Parathyroid adenoma (tissue), 2 donors: ENCODE measurements at regions not wholly inside any gene's neighbourhood (a gene's known extent, or its start where the extent isn't known, plus 50 kb on each side); places are given as distances from the start of the nearest gene placed in this dataset.

Experiments
- H2AFZ ChIP-seq: fragments of 300-600 bp; sonication (generic); one replicate; pipeline ENCODE4 v1.7.0; 2017; ENCODE audit warnings: antibody characterized with exemption, mild to moderate bottlenecking
- H3K27ac ChIP-seq: fragments of 300-600 bp; sonication (generic); one replicate; pipeline ENCODE4 v1.7.0; 2017
- H3K27me3 ChIP-seq: fragments of 300-600 bp; sonication (generic); one replicate; pipeline ENCODE4 v1.7.0; 2017; ENCODE audit warnings: low read length; ENCODE audit not compliant: control insufficient read depth, insufficient read depth
- H3K36me3 ChIP-seq: fragments of 300-600 bp; sonication (generic); one replicate; pipeline ENCODE4 v1.7.0; 2017; ENCODE audit warnings: low read length; ENCODE audit not compliant: control insufficient read depth, insufficient read depth
- H3K4me1 ChIP-seq: fragments of 300-600 bp; sonication (generic); one replicate; pipeline ENCODE4 v1.7.0; 2017; ENCODE audit warnings: control low read depth
- H3K4me2 ChIP-seq: fragments of 300-600 bp; sonication (generic); one replicate; pipeline ENCODE4 v1.7.0; 2017; ENCODE audit warnings: low read length
- H3K4me3 ChIP-seq: fragments of 300-600 bp; sonication (generic); one replicate; pipeline ENCODE4 v1.7.0; 2017; ENCODE audit warnings: low read depth, low read length
- H3K79me2 ChIP-seq: fragments of 300-600 bp; sonication (generic); one replicate; pipeline ENCODE4 v1.7.0; 2017; ENCODE audit warnings: control low read depth
- H3K9ac ChIP-seq: fragments of 300-600 bp; sonication (generic); one replicate; pipeline ENCODE4 v1.7.0; 2017; ENCODE audit warnings: mild to moderate bottlenecking
- H3K9me3 ChIP-seq: fragments of 300-600 bp; sonication (generic); one replicate; pipeline ENCODE4 v1.7.0; 2017; ENCODE audit warnings: low read length; ENCODE audit not compliant: control insufficient read depth
- CTCF ChIP-seq: fragments of 300-600 bp; sonication (generic); IDR thresholded peaks from one replicate; pipeline ENCODE4 v1.7.0; 2017; ENCODE audit warnings: antibody characterized with exemption, mild to moderate bottlenecking
- donor health status: primary hyperparathyroidism.

DNA sequence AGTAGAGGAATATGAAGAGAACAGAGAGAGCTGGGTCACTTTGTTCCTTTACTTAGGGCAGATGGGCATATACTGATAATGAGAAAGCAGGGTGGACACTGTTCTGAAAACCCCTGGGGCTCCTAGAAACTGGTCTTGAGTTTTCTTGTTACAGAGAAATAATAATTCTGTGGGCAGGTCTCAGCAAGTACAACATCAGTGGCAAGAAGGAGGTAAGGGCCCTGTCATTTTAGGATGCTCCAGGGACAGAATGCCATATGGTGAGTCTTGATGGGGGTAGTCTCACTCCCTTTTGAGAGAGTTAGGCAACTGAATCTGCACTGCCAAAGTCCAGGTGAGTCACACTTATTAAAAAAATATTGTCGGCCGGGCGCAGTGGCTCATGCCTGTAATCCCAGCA lies 102.3 kb downstream of the KCNJ2 start:
- no peak for TF ChIP-seq CTCF
- Histone ChIP-seq H3K4me3 (no peak overlapping the region), H2AFZ (peak overlapping the region; percentile 40), H3K4me2 (no peak overlapping the region), H3K27me3 (no peaks in the 10 kb centered on the region), H3K27ac (no peak overlapping the region), H3K4me1 (no peaks in the 10 kb centered on the region), H3K9ac (no peak overlapping the region), H3K9me3 (no peaks in the 10 kb centered on the region), H3K79me2 (no peaks in the 10 kb centered on the region), H3K36me3 (no peaks in the 10 kb centered on the region)

DNA sequence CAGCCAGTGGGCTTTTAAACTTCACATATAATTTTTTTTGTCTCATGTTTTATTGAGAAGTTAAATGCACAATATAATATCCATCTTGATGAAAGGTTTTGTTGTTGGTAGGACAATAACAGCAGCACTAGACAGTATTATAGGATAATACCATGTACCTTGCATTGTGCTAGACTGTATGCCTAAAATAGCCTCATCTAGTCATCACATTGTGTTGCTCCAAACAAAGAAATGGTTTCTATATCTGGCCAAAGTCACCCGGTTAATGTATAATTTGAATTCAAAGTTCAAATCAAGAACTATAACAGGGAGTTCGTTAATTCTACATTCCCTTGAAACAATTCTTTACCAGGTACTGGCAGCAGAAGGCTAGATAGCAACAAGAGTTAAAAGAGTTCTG lies 104.9 kb downstream of the KCNJ2 start:
- Histone ChIP-seq H3K4me2 (no peak overlapping the region), H3K27ac (no peak overlapping the region), H2AFZ (peak overlapping the region; percentile 8), H3K4me3 (no peak overlapping the region), H3K27me3 (no peaks in the 10 kb centered on the region), H3K4me1 (peaks cover 6% of the 10 kb centered on the region), H3K36me3 (no peaks in the 10 kb centered on the region), H3K9me3 (no peaks in the 10 kb centered on the region), H3K9ac (no peak overlapping the region), H3K79me2 (no peaks in the 10 kb centered on the region)
- no peak for TF ChIP-seq CTCF

DNA sequence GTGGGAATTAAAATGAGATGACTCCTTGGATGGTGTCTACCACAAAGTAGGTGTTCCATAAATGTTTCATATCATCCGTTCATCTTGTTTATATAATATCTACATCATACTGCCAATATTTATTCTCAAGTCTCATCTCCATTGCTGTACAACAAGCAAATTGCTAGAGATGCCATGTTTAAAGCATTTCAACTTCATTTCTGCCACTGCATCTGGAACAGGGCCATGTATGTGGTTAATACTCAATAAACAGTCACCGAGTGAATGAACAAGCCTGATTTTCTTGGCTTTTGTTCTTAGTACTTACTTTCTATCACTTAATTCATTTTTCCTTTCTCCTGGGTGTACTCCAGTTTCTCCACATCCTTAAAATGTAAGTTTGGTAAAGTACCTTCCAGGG lies 107.6 kb downstream of the KCNJ2 start:
- peaks cover 18% of the 10 kb centered on the region for H3K4me1 ChIP-seq
- H3K9me3 ChIP-seq = no peaks in the 10 kb centered on the region
- H3K4me3 ChIP-seq = no peak overlapping the region
- H3K79me2 ChIP-seq = no peaks in the 10 kb centered on the region
- no peak for TF ChIP-seq CTCF
- H3K27me3 ChIP-seq = no peaks in the 10 kb centered on the region
- H3K4me2 ChIP-seq = no peak overlapping the region
- no peaks in the 10 kb centered on the region for H3K36me3 ChIP-seq
- H2AFZ ChIP-seq = peak overlapping the region; percentile 47
- H3K27ac ChIP-seq = no peak overlapping the region
- no peak overlapping the region for H3K9ac ChIP-seq

GRCh38 chr17:70278844-70279462 lies 109.6 kb downstream of the KCNJ2 start:
- H3K27ac ChIP-seq = peak overlapping the region; percentile 80
- no peak overlapping the region for H3K4me2 ChIP-seq
- H3K9ac ChIP-seq = no peak overlapping the region
- no peak overlapping the region for H3K4me3 ChIP-seq
- peak overlapping the region; percentile 25 for H2AFZ ChIP-seq
- H3K27me3 ChIP-seq = no peaks in the 10 kb centered on the region
- no peak for TF ChIP-seq CTCF
- H3K36me3 ChIP-seq = no peaks in the 10 kb centered on the region
- no peaks in the 10 kb centered on the region for H3K9me3 ChIP-seq
- no peaks in the 10 kb centered on the region for H3K79me2 ChIP-seq
- peaks cover 23% of the 10 kb centered on the region for H3K4me1 ChIP-seq

- no peaks in the 10 kb centered on the region for H3K79me2 ChIP-seq
- H3K27ac ChIP-seq = no peak overlapping the region
- H3K9ac ChIP-seq = no peak overlapping the region
- H3K4me2 ChIP-seq = no peak overlapping the region
- H3K36me3 ChIP-seq = no peaks in the 10 kb centered on the region
- no peak overlapping the region for H3K4me3 ChIP-seq
- no peaks in the 10 kb centered on the region for H3K27me3 ChIP-seq
- H3K9me3 ChIP-seq = no peaks in the 10 kb centered on the region
- no peak overlapping the region for H2AFZ ChIP-seq
- TF ChIP-seq CTCF = no peak
- H3K4me1 ChIP-seq = peaks cover 17% of the 10 kb centered on the region
These were observed 117.1 kb downstream of the KCNJ2 start for GRCh38 chr17:70286391-70286790.
